ENCODE measurements at regions not wholly inside any gene's neighbourhood (a gene's known extent, or its start where the extent isn't known, plus 50 kb on each side); places are given as distances from the start of the nearest gene placed in this dataset.
"Not testable (repeated sequence)": the region's sequence is repeated elsewhere in the genome, so short reads cannot be mapped to it uniquely, and the experiment has no call there.

DNA sequence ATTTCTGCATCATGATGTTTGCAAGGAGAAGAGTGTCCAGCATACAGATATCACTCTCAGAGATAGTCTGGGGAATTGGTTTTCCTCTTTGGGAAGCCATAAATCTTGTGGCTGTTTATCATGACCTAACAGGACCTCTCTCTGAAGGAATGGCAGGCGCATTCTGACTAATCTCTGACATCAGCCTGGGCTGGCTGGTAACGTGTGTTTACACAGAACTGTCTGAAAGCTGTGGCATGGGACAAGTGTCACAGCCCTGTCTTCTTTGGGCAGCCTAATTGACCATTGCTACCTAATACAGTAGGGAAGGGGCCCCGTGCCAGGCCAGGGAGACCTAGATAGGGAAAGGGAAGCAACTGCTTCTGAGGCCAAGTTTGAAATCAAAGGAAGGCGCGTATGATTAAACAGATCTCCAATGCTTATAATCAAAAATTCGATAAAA is 73.9 kb upstream of the CABCOCO1 start:
- Histone ChIP-seq H3K36me3 (no peaks in the 10 kb centered on the region), H3K4me3 (no peak overlapping the region), H3K4me1 (no peaks in the 10 kb centered on the region), H3K27me3 (no peaks in the 10 kb centered on the region), H3K9me3 (no peaks in the 10 kb centered on the region), H3K27ac (no peak overlapping the region)
- TF ChIP-seq POLR2A (IDR thresholded peaks at IDR 0.05) (no peak), CTCF (IDR thresholded peaks at IDR 0.05) (no peak)
- 64 to 78% methylated on average over 5 to 6 of the region's 6 CpGs for WGBS, 2 donors
- intact Hi-C loops (cut with DNase I), result no loop called here
- DNase-seq, result no peak

GRCh38 chr10:61586829-61587228 is 75.9 kb upstream of the CABCOCO1 start:
- WGBS, 2 donors, result 87 to 100% methylated on average over 1 of the region's 1 CpG
- no peaks in the 10 kb centered on the region for H3K9me3 ChIP-seq
- H3K27me3 ChIP-seq, result no peaks in the 10 kb centered on the region
- no peak overlapping the region for H3K4me3 ChIP-seq
- H3K27ac ChIP-seq, result no peak overlapping the region
- DNase-seq, result no peak
- H3K36me3 ChIP-seq, result no peaks in the 10 kb centered on the region
- no peak for TF ChIP-seq POLR2A (IDR thresholded peaks at IDR 0.05)
- no peak for TF ChIP-seq CTCF (IDR thresholded peaks at IDR 0.05)
- H3K4me1 ChIP-seq, result no peaks in the 10 kb centered on the region
- intact Hi-C loops (cut with DNase I), result no loop called here

DNA sequence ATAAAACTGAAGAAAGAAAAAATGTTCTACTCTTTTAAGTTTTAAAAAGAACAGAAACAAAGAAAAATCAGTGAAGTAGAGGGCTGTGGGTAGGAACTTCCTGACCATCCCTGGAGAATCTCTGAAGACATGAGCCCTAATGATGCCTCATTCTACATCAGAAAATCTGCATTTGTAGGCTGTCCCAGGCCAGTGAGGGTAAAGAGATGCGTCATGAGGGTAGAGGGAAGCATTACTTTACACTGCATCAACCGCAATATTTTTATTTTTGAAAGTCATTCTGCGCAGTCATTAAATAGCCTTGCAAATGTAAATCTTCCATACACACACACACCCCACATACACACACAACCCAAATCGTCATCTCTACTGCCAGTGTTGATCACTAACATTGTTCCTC is 82.1 kb upstream of the CABCOCO1 start:
- TF ChIP-seq CTCF (IDR thresholded peaks at IDR 0.05) (no peak), POLR2A (IDR thresholded peaks at IDR 0.05) (no peak)
- intact Hi-C loops (cut with DNase I), result no loop called here
- H3K27me3 ChIP-seq, result no peaks in the 10 kb centered on the region
- WGBS, 2 donors, result 88 to 89% methylated on average over 4 of the region's 4 CpGs
- no peak for DNase-seq
- H3K36me3 ChIP-seq, result no peaks in the 10 kb centered on the region
- no peak overlapping the region for H3K27ac ChIP-seq
- no peak overlapping the region for H3K4me3 ChIP-seq
- H3K9me3 ChIP-seq, result no peaks in the 10 kb centered on the region
- H3K4me1 ChIP-seq, result no peaks in the 10 kb centered on the region

DNA sequence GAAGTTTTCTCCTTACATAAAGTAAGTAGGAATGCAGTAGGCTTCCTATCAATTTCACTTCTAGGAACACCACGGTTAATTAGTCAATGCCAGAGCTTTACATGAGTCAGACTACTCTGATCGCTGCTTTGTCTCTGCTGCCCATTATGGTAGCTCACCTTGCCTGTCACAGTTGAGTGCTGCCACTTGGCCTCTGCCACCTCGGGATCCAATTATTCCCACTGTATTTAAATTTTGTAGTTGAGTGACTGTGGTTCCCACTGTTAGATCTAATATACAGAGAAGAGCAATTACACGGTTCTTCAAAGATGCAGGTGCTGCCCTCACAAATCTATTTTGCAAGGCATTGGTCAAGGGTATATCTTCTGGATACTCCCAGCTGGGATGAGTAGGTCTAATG is 92.5 kb upstream of the CABCOCO1 start:
- H3K4me3 ChIP-seq; H3K27ac ChIP-seq; H3K27me3 ChIP-seq; intact Hi-C loops (cut with DNase I); H3K36me3 ChIP-seq; DNase-seq: not testable (repeated sequence)
- WGBS, 2 donors, result 59 to 67% methylated on average over 4 of the region's 4 CpGs
- peaks cover 0 to 14% (median 0%) of the 10 kb centered on the region in 3 donors for H3K9me3 ChIP-seq
- H3K4me1 ChIP-seq, result peaks cover 0 to 11% (median 0%) of the 10 kb centered on the region in 3 donors

DNA sequence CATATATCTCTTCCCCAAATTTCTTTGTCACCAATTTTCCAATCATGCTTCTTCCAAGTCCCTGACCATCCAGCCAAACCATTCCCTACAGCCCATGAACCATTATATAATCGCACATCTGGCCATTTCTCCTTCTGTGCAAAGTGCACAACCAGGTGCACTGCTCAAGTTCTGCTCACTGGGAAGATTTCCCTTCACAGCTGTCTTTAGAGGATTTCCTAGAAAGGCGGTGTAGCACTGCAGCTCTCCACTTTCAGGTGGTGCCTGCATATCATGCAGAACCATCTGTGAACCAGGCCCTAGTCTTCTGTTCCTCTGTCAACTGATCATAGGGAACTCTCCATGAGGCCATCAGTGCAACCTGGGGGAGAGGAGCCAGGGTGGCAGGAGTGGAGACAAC is 95.0 kb upstream of the CABCOCO1 start:
- Histone ChIP-seq H3K9me3 (peaks cover 0 to 14% (median 0%) of the 10 kb centered on the region in 3 donors), H3K36me3 (no peaks in the 10 kb centered on the region), H3K4me1 (peaks cover 0 to 11% (median 0%) of the 10 kb centered on the region in 3 donors), H3K27me3 (no peaks in the 10 kb centered on the region), H3K27ac (no peak overlapping the region), H3K4me3 (no peak overlapping the region)
- no peak for TF ChIP-seq CTCF (IDR thresholded peaks at IDR 0.05)
- no peak for TF ChIP-seq POLR2A (IDR thresholded peaks at IDR 0.05)
- intact Hi-C loops (cut with DNase I), result no loop called here
- DNase-seq, result no peak
- 88 to 98% methylated on average over 2 of the region's 2 CpGs for WGBS, 2 donors
